Esophagus squamous epithelium (tissue), 4 donors: ENCODE measurements at regions not wholly inside any gene's neighbourhood (a gene's known extent, or its start where the extent isn't known, plus 50 kb on each side); places are given as distances from the start of the nearest gene placed in this dataset.

Experiments used
- CTCF ChIP-seq, 6 experiments: fragments of 450-650 bp in 4 of 6; fragments of 200-600 bp in 2 of 6; sonication (generic) in 2 of 6; IDR thresholded peaks; one replicate each; pipeline ENCODE4 v1.5.1; 2016 to 2019; ENCODE audit warnings: antibody characterized with exemption in 6 of 6, mild to moderate bottlenecking in 4 of 6, moderate library complexity in 4 of 6
- POLR2A ChIP-seq, 4 donors: fragments of 450-650 bp; IDR thresholded peaks; one replicate each; pipeline ENCODE4 v1.6.1; 2017; ENCODE audit warnings: antibody characterized with exemption in 4 of 4, mild to moderate bottlenecking in 4 of 4, moderate library complexity in 3 of 4

- TF ChIP-seq CTCF (IDR thresholded peaks at IDR 0.05) (no peak), POLR2A (IDR thresholded peaks at IDR 0.05) (no peak)
Measured at GRCh38 chr17:14011740-14012405, 57.4 kb upstream of the COX10 start.
